Activated T-helper 9 cell treated with anti-CD3 and anti-CD28 coated beads, Interleukin-2, amount 50 U/mL, for 16 hours (primary cell): ENCODE measurements at regions not wholly inside any gene's neighbourhood (a gene's known extent, or its start where the extent isn't known, plus 50 kb on each side); places are given as distances from the start of the nearest gene placed in this dataset.
"Not testable (repeated sequence)": the region's sequence is repeated elsewhere in the genome, so short reads cannot be mapped to it uniquely, and the experiment has no call there.

Experiments
- DNase-seq: peaks from one replicate; pipeline ENCODE4 v3.0.0-alpha.2; 2020; ENCODE audit warnings: low read depth

DNA sequence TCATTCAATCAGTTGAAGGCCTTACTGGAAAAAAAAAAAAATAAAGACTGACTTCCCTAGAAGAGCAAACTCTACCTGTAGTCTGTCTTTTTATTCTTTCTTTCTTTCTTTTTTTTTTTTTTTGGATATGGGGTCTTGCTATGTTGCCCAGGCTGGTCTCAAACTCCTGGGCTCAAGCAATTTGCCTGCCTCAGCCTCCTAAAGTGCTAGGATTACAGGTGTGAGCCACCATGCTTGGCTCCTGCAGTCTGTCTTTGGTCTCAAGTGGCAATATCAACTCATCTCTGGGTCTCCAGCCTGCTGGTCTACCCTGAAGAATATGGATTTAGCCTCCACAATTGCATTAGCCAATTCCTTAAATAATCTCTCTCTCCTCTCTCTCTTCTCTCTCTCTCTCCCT, 167.7 kb upstream of the P2RY1 start:
- DNase-seq: no peak

DNA sequence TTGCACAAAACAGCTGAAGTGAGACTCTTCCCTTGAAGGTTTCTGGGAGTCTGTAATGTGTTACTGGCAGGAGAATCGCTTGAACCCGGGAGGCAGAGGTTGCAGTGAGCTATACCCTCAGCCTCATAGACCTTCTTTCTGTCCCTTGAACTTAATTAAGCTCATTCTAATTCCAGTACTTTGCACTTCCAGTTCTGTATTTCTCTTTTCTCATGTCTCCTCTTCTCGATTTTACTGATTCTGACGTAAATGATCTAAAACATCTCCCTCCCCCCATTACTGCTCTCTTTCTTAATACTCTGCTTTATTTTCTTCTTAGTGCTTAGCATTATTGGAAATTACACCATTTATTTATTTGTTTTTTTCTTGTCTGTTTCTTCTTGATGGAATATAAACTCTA, 165.4 kb upstream of the P2RY1 start:
- no peak for DNase-seq

DNA sequence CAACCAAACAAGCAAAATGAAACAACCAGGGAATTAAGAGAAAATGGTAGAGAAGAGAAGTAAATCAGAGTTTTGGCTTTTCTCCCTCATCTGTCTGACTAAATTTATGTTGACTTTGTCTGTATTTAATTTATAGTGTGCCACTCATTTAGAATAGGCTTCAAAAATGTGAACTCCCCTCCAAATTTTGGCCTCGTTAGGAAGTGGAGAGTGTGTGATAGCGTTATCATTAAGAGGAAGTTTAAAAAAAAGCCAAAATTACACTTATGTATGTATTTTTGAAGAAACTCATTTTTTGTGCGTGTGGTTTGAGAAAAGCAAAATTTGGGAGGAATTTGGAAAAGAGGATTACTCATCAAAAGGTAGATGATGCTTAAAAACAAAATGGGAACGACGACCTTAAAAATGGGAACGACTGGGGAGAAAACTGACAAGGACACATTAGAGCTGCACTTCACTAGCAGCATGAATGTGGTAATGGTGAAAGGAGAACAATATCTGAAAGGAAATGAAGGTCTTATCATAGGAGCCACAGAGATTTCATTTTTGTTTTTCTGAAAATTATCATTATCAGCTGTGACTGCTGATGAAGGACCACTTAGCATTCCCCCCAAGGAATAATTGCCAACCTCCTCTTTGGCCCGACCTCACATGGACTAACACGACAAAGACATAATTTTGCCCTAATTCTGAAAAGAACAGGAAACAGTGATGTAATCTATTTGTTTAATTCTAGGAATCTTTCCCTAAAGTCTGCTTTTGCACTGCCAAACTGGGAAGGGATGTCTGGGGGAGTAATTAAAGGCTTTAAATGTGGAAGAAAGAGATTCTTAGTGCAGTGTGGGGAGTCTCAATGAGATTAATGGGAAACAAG, 163.2 kb upstream of the P2RY1 start:
- DNase-seq: no peak

DNA sequence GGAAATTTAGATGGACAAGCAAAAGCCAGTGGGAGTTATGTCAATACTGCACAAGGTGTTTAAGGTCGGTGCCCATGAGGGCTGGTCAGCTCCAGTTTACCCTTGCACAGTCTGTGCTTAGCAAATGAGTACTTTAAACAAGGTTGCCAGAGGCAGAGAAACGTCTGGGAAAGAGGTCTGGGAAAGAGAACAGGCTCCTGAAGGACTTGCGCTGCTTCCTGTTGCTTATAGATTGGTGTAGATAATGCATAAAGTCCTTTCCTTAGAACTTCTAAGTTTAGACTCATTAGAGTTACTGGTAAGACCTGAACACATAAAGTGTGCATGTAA, 162.6 kb upstream of the P2RY1 start:
- DNase-seq: no peak

DNA sequence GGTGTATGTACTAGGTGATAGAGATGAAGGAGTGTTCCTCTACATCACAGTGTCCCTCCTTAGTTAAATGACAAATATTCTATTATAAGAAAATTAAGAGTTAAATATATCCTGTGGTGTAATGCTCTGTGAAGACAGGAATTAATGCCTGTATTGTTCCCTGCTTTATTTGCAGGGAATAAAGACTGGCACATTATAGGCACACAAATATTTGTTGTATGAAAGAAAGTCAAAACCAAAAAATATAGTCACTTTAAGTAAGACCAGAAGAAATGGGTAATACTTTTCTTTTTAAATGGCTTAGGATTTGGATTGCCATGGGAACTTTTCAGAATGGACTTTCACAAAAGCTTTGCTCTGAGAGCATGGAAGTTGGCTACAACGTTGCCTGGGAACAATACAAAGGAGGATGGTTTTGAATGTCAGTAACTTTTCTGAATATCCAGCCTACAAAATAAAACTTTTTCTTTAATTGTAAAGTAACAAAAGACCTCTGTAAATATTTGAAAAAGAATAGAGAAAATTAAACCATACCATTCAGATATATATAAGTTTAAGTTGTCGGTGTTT, 158.0 kb upstream of the P2RY1 start:
- DNase-seq: no peak

DNA sequence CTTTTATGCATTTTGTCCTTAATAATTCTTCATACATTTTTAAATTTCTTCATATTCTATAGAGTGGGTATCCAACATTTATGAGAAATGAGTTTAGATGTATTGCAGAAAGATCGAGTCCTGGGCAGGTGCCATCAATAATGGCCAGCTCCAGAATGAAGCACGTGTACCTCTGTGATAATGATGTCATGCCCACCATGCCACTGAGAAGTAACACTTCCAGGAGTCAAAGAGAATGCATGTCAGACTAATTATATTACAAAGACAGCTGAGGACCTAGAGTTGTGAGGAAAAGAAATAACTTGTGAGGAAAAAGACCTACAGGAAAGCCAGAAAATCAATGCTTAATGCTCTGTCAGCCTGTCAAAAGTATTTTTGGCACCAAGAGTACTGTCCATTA, 157.4 kb upstream of the P2RY1 start:
- DNase-seq: no peak

DNA sequence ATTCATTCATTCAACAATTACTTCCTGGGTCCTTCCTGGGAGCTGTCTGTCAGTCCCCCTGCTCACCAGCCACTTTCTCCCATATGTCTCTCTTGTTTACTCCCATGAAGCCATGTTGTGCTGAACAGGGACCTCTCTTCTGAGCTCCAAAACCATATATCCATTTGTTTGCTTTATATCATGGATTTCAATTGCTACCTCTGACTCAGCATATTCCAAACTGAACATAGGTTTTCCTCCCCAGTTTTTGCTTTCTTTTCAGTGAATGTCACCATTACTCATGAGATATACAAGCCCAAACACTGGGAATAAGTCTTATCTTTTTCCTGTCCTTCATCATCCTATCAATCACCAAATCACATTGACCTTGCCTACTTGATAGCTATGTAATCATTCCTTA, 152.5 kb upstream of the P2RY1 start:
- DNase-seq: no peak

DNA sequence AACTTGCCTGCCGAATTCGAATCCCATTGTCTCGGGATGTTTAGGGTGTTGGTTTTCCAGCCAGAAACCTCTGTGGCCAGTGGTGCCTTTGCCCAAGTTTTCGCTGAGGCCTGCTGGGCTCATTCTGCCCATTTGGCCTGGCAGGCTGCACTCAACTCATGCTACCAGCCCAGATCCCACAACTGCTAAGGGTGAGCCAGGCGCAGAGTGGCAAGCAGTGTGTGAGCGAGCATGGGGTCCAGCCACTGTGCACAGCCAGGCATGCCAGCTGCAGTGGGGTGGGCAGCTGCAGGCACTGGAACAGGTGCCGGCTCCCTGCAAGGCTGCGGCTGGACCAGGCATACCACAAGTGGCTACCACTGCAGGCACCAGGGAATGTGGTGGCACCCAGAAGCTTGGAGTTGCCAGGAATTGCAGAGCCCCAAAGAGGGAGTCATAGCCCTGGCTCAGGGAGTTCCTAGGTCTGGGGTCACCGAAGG, 151.4 kb upstream of the P2RY1 start:
- DNase-seq: no peak

DNA sequence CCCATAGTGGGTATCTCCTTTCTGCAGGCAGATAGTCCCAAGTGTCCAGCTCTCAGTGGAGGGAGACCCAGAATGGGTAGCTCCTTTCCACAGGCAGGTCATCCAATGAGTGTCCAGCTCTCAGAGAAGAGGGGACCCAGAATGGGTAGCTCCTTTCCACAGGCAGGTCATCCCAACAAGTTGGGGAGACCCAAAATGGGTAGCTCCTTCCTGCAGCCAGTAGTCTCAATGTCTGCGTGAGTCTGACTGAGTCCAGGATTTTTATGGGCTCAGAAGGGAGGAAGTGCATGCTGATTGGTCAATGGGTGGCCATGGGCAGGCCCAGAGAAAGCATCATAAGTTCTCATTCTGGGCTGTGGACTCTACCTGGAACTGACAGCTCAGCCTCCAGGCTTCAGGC, 150.7 kb upstream of the P2RY1 start:
- DNase-seq: no peak

DNA sequence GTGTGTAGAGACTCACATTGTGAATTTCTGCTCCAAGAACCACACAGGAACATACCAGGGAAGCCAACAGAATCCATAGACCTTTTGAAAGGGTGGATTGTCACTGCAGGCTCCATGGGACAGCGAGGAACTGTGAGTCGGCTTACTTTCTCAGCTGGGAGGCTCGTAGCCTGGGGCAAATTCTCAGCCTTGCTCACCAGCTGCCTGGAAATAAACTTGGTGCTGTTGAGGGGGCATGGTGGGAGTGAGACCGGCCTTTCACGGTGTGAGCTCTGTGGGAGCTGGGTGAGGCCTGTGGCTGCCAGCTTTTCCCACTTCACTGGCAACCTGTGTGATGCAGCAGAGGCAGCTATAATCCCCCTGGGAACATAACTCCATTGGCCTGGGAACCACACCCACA, 146.6 kb upstream of the P2RY1 start:
- no peak for DNase-seq

DNA sequence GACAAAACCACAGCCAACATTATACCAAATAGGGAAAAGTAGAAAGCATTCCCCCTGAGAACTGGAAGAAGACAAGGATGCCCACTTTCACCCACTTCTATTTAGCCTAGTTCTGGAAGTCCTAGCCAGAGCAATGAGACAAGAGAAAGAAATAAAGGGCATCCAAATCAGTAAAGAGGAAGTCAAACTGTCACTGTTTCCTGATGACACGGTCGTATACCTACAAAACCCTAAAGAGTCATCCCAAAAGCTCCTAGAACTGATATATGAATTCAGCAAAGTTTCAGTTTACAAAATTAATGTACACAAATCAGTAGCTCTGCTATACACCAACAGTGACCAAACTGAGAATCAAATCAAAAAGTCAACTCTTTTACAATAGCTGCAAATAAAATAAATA, 142.6 kb upstream of the P2RY1 start:
- not testable (repeated sequence) for DNase-seq

DNA sequence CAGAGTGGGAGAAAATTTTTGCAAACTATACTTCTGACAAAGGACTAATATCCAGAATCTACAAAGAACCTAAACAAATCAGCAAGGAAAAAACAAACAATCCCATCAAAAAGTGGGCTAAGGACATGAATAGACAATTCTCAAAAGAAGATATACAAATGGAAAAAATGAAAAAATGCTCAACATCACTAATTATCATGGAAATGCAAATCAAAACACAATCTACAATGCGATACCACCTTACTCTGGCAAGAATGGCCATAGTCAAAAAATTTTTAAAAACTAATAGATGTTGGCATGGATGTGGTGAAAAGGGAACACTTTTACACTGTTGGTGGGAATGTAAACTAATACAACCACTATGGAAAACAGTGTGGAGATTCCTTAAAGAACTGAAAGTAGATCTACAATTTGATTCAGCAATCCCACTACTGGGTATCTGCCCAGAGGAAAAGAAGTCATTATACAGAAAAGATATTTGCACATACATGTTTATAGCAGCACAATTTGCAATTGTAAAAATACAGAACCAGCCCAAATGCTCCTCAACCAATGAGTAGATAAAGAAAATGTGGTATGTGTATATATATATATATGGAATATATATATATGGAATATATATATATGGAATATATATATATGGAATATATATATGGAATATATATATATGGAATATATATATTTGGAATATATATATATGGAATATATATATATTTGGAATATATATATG, 141.2 kb upstream of the P2RY1 start:
- not testable (repeated sequence) for DNase-seq

DNA sequence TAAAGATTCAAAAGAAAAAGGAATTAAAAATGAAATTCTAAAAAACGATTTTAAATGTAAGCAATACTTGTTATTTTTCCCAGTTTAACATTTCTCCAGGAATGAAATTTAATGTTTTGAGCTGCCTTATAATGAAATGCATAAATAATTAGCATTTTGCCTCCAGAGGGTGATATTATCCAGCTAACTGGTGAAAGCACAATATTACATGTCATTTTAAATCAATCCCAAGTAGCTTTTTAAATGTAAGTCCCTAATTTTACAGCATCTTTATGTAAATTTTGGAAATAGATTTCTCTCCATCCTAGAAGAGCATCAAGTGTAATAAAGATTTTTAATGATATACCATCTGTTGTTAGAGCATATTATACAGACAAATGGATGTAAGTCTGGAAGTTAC, 139.1 kb upstream of the P2RY1 start:
- no peak for DNase-seq

DNA sequence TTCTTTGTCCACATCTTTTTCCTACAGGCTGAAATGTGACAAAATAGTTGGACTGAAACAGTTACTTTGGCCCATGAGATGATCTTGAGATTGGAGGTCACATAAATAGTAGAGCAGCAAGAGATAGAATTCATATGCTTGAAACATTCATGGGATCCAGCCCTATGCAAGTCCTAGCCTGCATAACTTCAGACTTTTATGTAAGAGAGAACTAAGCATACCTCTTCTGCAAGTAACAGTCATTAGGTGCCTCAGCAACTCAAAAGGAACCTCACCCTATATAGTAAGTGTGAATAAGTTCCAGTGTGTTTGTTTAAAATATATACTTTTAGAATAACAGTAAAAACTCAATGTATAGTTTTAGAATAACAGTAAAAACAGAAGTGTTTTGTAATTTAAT, 138.0 kb upstream of the P2RY1 start:
- no peak for DNase-seq

DNA sequence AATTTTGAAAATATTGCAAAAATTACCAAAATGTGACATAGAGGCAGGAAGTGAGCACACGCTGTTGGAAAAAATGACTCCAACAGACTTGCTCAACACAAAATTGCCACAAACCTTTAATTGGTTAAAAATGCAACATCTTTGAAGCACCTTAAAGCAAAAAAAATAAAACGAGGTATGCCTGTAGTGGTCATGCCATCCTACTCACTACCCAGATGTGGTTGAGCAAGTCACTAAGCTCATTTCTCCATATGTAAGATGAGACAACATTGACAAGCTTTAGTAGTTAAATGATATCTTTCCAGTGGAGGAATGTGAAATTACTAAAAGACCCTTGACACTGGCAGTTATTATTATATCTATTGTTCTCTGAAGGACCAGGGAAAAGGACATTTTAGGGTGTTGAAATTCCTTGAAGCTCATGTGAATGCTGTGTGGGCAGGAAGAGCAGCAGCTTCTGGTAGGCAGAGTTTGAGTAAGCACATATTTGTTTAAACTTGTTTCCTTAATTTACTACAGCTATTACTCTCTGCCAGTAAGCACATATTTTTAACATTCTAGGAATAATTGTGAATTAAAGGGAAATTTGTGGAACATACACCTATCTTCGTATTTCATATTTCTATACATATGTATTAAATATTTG, 131.6 kb upstream of the P2RY1 start:
- no peak for DNase-seq

DNA sequence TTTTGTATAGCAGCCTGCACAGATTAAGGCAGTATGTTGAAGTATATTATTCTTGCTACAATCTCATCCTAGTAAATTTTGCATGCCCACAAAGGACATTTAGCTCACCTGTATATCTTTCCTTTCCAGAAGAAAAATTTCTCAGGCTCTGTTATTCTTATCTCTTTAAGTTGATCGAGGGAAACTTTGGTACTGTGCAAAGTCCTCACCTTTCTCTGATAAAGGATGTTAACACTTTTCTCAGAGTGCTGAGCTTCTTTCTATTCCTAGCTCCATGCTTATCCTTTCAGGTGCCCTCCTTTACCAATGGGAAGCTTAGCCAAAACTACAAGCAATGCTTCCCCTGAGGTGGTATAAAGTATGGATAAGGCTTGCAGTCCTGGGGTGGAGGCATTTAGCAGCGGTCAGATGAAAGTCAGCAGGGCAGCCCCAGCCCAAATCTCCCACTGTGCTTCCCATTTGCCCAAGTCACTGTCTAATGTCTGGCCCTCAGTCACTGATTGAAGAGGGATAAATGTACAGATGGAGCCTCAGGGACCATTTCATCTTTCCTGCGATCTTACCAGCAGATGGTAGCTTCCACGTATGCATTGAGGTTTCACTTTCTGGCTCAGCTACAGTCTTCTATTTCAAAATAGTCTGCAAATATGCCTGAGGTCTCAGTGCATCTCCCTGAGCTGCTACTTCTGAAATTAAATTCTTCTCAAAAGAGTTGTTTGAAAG, 127.8 kb upstream of the P2RY1 start:
- DNase-seq: no peak

DNA sequence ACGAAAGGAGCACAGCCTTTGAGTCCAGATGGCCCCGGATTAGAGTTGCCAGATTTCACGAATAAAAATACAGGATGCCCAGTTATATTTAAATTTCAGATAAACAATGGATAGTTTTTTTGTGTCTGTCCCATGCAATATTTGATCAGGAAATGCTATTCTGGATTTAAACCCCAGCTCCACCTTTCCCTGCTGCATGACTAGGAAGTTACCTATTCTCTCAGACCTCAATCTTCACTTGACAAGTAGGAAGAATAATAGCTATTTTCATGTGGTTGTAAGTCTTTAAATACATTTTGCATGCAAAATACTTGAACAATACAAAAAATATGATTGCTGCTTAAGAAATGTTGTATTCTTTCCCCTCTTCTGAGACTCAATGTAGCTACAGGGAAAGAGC, 125.3 kb upstream of the P2RY1 start:
- no peak for DNase-seq

DNA sequence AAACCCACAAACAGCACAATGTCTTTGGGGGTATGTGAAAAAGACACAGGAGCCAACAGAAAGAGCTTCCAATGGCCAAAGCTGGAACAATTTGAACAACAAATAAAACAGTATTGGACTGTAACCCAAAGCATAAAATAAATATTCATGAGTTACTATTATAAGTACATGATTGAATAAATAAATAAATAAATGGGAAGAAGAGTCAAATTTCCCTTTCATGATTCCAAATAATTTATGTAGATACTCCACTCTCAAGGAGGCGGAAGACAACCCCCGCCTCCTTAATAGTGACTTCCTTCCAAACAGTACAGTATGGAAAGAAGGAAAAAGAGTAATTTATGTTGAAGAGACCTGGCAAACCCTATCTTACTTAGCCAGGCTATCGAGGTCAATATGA, 124.4 kb upstream of the P2RY1 start:
- DNase-seq: no peak

DNA sequence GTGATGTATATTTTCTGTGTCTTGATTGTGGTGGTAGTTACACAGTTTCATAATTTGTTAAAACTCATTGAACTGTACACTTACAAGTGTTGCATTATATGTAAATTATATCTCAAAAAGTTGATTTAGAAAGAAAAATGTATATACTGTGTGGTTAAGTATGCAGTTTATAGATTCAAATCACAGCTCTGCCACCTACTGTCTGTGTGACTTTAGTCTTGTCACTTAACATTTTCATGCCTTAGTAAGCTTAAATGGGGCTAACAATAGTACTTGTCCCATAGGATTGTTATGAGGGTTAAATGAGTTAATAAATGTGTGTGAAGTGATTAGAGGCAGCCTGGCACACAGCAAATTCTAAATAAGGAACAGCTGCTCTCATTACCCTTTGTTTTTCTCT, 120.9 kb upstream of the P2RY1 start:
- DNase-seq: no peak

DNA sequence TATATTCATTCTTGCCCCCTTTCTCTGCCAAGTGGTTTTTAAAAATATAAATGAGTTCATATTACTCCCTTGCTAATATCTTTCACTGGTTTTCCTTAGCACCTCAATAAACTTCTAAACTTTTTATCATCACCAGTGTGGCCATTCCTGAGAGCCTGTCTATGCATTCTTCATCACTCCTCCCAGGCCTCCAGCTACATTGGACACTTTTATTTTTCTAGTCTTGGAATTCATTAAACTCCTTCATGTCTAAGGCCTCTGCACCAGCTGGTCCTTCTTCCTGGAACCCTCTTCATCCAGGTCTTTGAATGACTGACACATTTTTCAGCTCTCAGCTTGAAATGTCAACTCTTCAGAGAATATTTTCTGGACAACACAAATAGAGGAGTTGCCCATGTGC, 120.4 kb upstream of the P2RY1 start:
- DNase-seq: no peak

DNA sequence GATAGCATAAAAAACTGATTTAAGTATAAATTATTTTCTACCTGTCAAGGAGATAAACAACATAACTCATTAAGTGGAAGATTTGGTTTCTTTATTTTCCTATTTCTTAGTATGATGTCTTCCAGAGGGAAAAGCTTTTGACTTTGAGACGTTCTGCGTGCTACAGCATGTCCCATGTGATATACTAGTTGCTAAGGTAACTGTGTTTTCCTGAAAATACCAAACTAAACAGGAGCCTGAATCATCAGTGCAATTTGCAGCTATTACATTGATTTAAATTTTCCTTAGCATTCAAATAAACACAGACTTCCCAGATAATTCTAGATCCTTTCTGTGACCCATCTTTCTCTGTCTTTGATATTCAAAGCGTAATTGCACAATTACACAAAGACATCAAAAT, 117.7 kb upstream of the P2RY1 start:
- DNase-seq: no peak

DNA sequence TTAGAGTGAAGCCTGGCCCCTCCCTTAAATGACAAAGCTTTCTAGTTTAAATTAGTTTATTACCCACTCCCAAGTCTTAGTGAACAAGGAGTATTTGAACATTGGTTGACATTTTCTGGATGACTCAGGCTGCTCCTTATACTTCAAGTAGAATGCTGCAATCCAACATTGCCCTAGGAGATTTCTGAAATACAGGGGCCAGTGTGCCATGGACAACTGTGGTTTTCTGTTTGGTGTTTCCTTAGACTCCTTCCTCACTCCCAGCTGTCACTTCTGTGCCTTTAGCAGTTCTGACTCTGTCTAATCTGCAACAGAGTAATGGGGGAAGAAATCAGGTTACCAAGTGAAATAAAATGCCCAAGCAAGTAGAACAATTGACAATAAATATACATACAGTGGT, 116.1 kb upstream of the P2RY1 start:
- DNase-seq: no peak
